NCI-H2196 treated with DMSO at 0.1 percent for 48 hours (cell line): ENCODE measurements at regions not wholly inside any gene's neighbourhood (a gene's known extent, or its start where the extent isn't known, plus 50 kb on each side); places are given as distances from the start of the nearest gene placed in this dataset.

ENCODE experiments used
- DNase-seq: peaks from one replicate; lab custom pipeline; 2025; ENCODE audit not compliant: unreplicated experiment; lab: John Stamatoyannopoulos, UW

- DNase-seq = no peak
These were observed 124.2 kb downstream of the TMEM161B start for GRCh38 chr5:88144219-88145001.

GRCh38 chr5:88143693-88144218 lies 124.9 kb downstream of the TMEM161B start:
- no peak for DNase-seq

GRCh38 chr5:88142886-88143692 lies 125.6 kb downstream of the TMEM161B start:
- no peak for DNase-seq

GRCh38 chr5:88142636-88142885 lies 126.1 kb downstream of the TMEM161B start:
- no peak for DNase-seq

- peak; percentile 76 for DNase-seq
These were observed 127.5 kb downstream of the TMEM161B start for GRCh38 chr5:88140856-88141752.

- no peak for DNase-seq
These were observed 128.2 kb downstream of the TMEM161B start for GRCh38 chr5:88140396-88140855.

GRCh38 chr5:88130211-88130815 lies 138.3 kb downstream of the TMEM161B start:
- no peak for DNase-seq

- no peak for DNase-seq
These were observed 139.8 kb downstream of the TMEM161B start for GRCh38 chr5:88128813-88129212.

- no peak for DNase-seq
These were observed 149.0 kb downstream of the TMEM161B start for GRCh38 chr5:88119535-88120125.

- DNase-seq = no peak
These were observed 150.5 kb downstream of the TMEM161B start for GRCh38 chr5:88118179-88118578.

GRCh38 chr5:88117546-88117945 lies 151.1 kb downstream of the TMEM161B start:
- DNase-seq = no peak

- DNase-seq = no peak
These were observed 152.2 kb downstream of the TMEM161B start for GRCh38 chr5:88116396-88116795.

GRCh38 chr5:88115211-88115610 lies 153.4 kb downstream of the TMEM161B start:
- DNase-seq = no peak

GRCh38 chr5:88113429-88113828 lies 155.2 kb downstream of the TMEM161B start:
- no peak for DNase-seq

GRCh38 chr5:88109818-88110217 lies 158.8 kb downstream of the TMEM161B start:
- no peak for DNase-seq

- no peak for DNase-seq
These were observed 160.0 kb downstream of the TMEM161B start for GRCh38 chr5:88108490-88109279.

GRCh38 chr5:88094906-88095496 lies 173.6 kb downstream of the TMEM161B start:
- no peak for DNase-seq

GRCh38 chr5:88094403-88094802 lies 174.2 kb downstream of the TMEM161B start:
- DNase-seq = no peak

- no peak for DNase-seq
These were observed 174.9 kb downstream of the TMEM161B start for GRCh38 chr5:88093765-88094164.
